Esophagus muscularis mucosa (tissue), 4 donors: ENCODE measurements at regions not wholly inside any gene's neighbourhood (a gene's known extent, or its start where the extent isn't known, plus 50 kb on each side); places are given as distances from the start of the nearest gene placed in this dataset.

ENCODE experiments used
- DNase-seq: peaks from one replicate; pipeline ENCODE4 v3.0.0-alpha.2; 2017; ENCODE audit errors: extremely low spot score
- H3K27ac ChIP-seq, 4 donors: fragments of 200-600 bp; sonication (generic); replicated peaks in 1 of 4; 1 replicate in 3 of 4; 2 replicates in 1 of 4; pipeline ENCODE4 v1.5.1; 2016 to 2019; ENCODE audit warnings: mild to moderate bottlenecking in 1 of 4
- H3K27me3 ChIP-seq, 4 donors: fragments of 200-600 bp; sonication (generic); one replicate each; pipeline versions ENCODE4 v1.5.1 to v1.6.0; 2016 to 2019
- H3K36me3 ChIP-seq, 4 donors: fragments of 200-600 bp; sonication (generic); one replicate each; pipeline ENCODE4 v1.5.1; 2016 to 2019
- H3K4me1 ChIP-seq, 4 donors: fragments of 200-600 bp; sonication (generic); one replicate each; pipeline ENCODE4 v1.5.1; 2016 to 2019
- H3K4me3 ChIP-seq, 4 donors: fragments of 200-600 bp; sonication (generic); 1 replicate in 2 of 4; 2 replicates in 2 of 4; pipeline ENCODE4 v1.5.1; 2016 to 2019; ENCODE audit warnings: mild to moderate bottlenecking in 4 of 4, moderate library complexity in 1 of 4
- H3K9me3 ChIP-seq, 4 donors: fragments of 200-600 bp; sonication (generic); 1 replicate in 3 of 4; 2 replicates in 1 of 4; pipeline ENCODE4 v1.5.1; 2016 to 2019
- EP300 ChIP-seq: sonication (generic); formaldehyde crosslinking; IDR thresholded peaks from one replicate; pipeline ENCODE4 v1.6.1; 2017; ENCODE audit warnings: antibody characterized with exemption
- POLR2A ChIP-seq: fragments of 450-650 bp; IDR thresholded peaks from one replicate; pipeline ENCODE4 v1.6.1; 2017; ENCODE audit warnings: antibody characterized with exemption, moderate library complexity, mild to moderate bottlenecking, low read depth
- POLR2AphosphoS5 ChIP-seq, 2 donors: sonication (generic); formaldehyde crosslinking; IDR thresholded peaks; one replicate each; pipeline ENCODE4 v1.6.1; 2017; ENCODE audit warnings: antibody characterized with exemption in 2 of 2
- WGBS: methylation state at CpG from one replicate; pipeline ENCODE4 v1.1.5; 2018; 5-methylcytosine and 5-hydroxymethylcytosine counted together
- intact Hi-C: fragments of 100-400 bp; cut with DNase I; formaldehyde crosslinking; loops from one replicate; pipeline ENCODE4 v1.15.1; 2023
- TF ChIP-seq, protein P1 (sequence below), 3 experiments: fragments of 200-600 bp in 2 of 3; fragments of 450-650 bp in 1 of 3; sonication (generic) in 2 of 3; IDR thresholded peaks; one replicate each; pipeline ENCODE4 v1.5.1; 2017 to 2019; ENCODE audit warnings: antibody characterized with exemption in 3 of 3, mild to moderate bottlenecking in 2 of 3, moderate library complexity in 1 of 3

DNA sequence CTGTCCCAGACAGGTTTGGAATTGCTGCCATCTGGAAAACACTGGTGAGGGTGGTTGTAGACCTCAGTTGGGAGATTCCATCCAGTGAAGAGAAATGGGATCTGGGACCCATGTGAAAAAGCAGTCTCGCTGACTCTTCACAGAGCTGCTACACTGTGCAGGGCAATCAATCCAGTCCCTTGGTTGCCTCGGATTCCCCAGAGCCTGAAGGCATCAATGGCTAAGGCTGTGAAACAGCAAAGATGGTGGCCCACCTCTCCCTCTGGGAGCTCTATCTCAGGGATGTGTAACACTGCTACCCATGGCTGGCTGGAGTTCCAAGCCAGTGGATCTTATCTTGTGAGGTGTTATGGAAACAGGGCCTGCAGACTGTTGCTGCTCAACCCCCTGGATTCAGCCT lies 256.1 kb downstream of the TMEM38B start:
- H3K27me3 ChIP-seq: no peaks in the 10 kb centered on the region
- intact Hi-C loops: no loop called here
- H3K36me3 ChIP-seq: no peaks in the 10 kb centered on the region
- TF ChIP-seq, protein P1, sequence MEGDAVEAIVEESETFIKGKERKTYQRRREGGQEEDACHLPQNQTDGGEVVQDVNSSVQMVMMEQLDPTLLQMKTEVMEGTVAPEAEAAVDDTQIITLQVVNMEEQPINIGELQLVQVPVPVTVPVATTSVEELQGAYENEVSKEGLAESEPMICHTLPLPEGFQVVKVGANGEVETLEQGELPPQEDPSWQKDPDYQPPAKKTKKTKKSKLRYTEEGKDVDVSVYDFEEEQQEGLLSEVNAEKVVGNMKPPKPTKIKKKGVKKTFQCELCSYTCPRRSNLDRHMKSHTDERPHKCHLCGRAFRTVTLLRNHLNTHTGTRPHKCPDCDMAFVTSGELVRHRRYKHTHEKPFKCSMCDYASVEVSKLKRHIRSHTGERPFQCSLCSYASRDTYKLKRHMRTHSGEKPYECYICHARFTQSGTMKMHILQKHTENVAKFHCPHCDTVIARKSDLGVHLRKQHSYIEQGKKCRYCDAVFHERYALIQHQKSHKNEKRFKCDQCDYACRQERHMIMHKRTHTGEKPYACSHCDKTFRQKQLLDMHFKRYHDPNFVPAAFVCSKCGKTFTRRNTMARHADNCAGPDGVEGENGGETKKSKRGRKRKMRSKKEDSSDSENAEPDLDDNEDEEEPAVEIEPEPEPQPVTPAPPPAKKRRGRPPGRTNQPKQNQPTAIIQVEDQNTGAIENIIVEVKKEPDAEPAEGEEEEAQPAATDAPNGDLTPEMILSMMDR (IDR thresholded peaks at IDR 0.05): no peak
- TF ChIP-seq POLR2A (no peak), EP300 (no peak), POLR2AphosphoS5 (IDR thresholded peaks at IDR 0.05) (no peak)
- no peak overlapping the region for H3K4me3 ChIP-seq
- H3K4me1 ChIP-seq: no peaks in the 10 kb centered on the region
- WGBS: 100% methylated on average over 1 of the region's 2 CpGs
- H3K27ac ChIP-seq: no peak overlapping the region
- H3K9me3 ChIP-seq: peaks cover 0 to 14% (median 5%) of the 10 kb centered on the region in 4 donors
- peak; percentile 53 for DNase-seq

DNA sequence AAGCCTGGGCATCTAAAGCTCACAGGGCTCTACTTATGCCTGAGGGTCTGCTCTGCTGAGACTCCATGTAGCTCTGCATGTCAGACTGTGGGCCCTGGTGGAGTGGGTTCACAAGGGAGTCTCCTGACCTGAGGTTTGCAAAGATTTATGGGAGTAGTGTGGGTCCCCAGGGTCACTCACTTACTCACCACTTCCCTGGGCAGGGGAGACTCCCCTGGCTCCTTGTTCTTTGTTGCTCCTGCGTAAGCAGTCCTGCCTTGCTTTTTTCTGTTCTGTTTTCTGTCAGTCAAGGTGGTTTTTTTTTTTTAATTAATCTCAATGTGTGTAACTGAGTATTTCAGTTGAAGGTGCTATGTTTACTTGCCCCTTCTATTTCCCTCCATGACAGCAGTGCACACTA lies 256.6 kb downstream of the TMEM38B start:
- no peak for DNase-seq
- no peak overlapping the region for H3K4me3 ChIP-seq
- intact Hi-C loops: no loop called here
- H3K4me1 ChIP-seq: no peaks in the 10 kb centered on the region
- H3K27me3 ChIP-seq: no peaks in the 10 kb centered on the region
- TF ChIP-seq POLR2AphosphoS5 (IDR thresholded peaks at IDR 0.05): no peak
- TF ChIP-seq POLR2A: no peak
- no peak for TF ChIP-seq EP300
- TF ChIP-seq, protein P1 (IDR thresholded peaks at IDR 0.05): no peak
- peaks cover 0 to 14% (median 4%) of the 10 kb centered on the region in 4 donors for H3K9me3 ChIP-seq
- WGBS: 86% methylated on average over 1 of the region's 1 CpG
- no peaks in the 10 kb centered on the region for H3K36me3 ChIP-seq
- no peak overlapping the region for H3K27ac ChIP-seq

DNA sequence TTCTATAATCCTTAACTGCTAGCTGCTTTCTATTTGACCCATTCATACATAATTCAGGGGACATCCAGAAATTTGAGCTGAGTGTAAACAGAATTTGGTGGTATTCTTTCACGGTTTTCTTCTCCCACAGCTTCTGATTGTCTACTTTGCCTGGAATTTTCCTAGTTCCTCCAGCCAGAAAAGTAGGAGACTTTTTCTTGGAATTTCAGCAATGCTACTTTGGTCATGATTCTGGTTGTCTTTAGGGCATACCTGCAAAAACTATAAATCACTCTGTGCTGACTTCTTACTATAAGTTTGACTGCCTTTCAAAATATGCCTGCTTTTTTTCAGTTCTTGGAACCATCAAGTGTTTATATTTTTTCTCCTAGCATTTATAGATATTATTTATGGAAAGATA lies 260.2 kb downstream of the TMEM38B start:
- Histone ChIP-seq H3K9me3 (peaks cover 0 to 6% (median 0%) of the 10 kb centered on the region in 4 donors), H3K36me3 (no peaks in the 10 kb centered on the region), H3K4me3 (no peak overlapping the region), H3K4me1 (no peaks in the 10 kb centered on the region), H3K27ac (no peak overlapping the region), H3K27me3 (no peaks in the 10 kb centered on the region)
- 92% methylated on average over 1 of the region's 1 CpG for WGBS
- no peak for DNase-seq
- TF ChIP-seq, protein P1 (IDR thresholded peaks at IDR 0.05): no peak
- TF ChIP-seq POLR2A (no peak), POLR2AphosphoS5 (IDR thresholded peaks at IDR 0.05) (no peak), EP300 (no peak)
- intact Hi-C loops: no loop called here

DNA sequence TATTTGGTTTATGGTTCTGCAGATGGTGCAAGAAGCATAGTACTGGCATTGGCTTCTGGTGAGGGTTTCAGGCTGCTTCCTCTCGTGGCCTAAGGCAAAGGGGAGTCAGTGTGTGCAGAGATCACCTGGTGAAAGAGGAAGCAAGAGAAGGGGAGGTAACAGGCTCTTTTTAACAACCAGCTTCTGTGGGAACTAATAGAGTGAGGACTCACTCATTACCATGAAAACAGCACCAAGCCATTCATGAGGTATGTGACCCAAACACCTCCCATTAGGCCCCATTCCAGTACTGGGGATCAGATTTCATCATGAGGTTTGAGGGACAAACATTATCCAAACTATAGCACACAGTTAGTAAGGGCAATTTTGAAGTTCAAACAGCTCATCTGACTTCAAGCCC lies 263.5 kb downstream of the TMEM38B start:
- intact Hi-C loops: no loop called here
- Histone ChIP-seq H3K4me3 (no peak overlapping the region), H3K4me1 (no peaks in the 10 kb centered on the region), H3K27ac (no peak overlapping the region), H3K9me3 (no peaks in the 10 kb centered on the region), H3K27me3 (no peaks in the 10 kb centered on the region), H3K36me3 (no peaks in the 10 kb centered on the region)
- 79% methylated on average over 1 of the region's 1 CpG for WGBS
- DNase-seq: no peak
- TF ChIP-seq POLR2AphosphoS5 (IDR thresholded peaks at IDR 0.05) (no peak), POLR2A (no peak), EP300 (no peak)
- TF ChIP-seq, protein P1 (IDR thresholded peaks at IDR 0.05): no peak

DNA sequence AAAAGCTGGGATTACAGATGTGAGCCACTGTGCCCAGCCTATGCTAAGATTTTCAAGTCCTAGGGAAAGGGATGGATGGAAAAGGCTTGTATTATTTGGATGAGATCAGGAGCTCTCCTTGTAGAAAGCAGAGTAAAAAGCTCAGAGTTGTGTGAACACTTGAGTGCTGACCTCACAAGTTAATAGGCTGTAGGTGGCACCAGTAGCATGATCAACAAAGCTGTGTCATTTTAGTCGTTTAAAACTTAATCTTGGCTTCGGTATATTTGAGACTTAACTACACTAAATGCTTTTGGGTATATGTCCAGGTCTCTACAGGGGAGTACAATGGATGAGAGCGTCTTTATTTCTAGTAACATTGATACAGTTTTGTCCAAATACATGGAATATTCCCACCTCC lies 264.2 kb downstream of the TMEM38B start:
- Histone ChIP-seq H3K9me3 (no peaks in the 10 kb centered on the region), H3K27me3 (no peaks in the 10 kb centered on the region), H3K4me3 (no peak overlapping the region), H3K36me3 (no peaks in the 10 kb centered on the region), H3K27ac (no peak overlapping the region), H3K4me1 (no peaks in the 10 kb centered on the region)
- WGBS: 74% methylated on average over 3 of the region's 3 CpGs
- DNase-seq: no peak
- intact Hi-C loops: no loop called here
- TF ChIP-seq POLR2AphosphoS5 (IDR thresholded peaks at IDR 0.05) (no peak), POLR2A (no peak), EP300 (no peak)
- TF ChIP-seq, protein P1 (IDR thresholded peaks at IDR 0.05): no peak
